ENCODE measurements at regions not wholly inside any gene's neighbourhood (a gene's known extent, or its start where the extent isn't known, plus 50 kb on each side); places are given as distances from the start of the nearest gene placed in this dataset.

GRCh38 chr7:19554581-19554980 lies 154.3 kb downstream of the POLR1F start:
- POLR2A ChIA-PET = no interaction called here
- no peak overlapping the region for H3K9ac ChIP-seq
- no peak for TF ChIP-seq NFIC (IDR thresholded peaks at IDR 0.05; ENCODE audit: borderline replicate concordance)
- no peak for TF ChIP-seq MAX (IDR thresholded peaks at IDR 0.05; ENCODE audit: low read depth)
- no peak for TF ChIP-seq CTCF (IDR thresholded peaks at IDR 0.05)
- CTCF ChIA-PET = interaction anchor here (0.9 to 1.1 kb wide), 3 partner anchors 11 to 148 kb away, joined by 3 to 5 read pairs (median 3); no protein-coding TSS in a partner anchor
- no peaks in the 10 kb centered on the region for H3K9me3 ChIP-seq
- H3K79me2 ChIP-seq (ENCODE audit: insufficient read depth) = no peaks in the 10 kb centered on the region
- no peak overlapping the region for H2AFZ ChIP-seq (ENCODE audit: low read depth)
- H3K4me1 ChIP-seq (ENCODE audit: control insufficient read depth in 1 of 2, insufficient read depth in 2 of 2, low read depth in 1 of 2, low read length in 1 of 2) = no peaks in the 10 kb centered on the region
- H3K27me3 ChIP-seq (ENCODE audit: insufficient read depth) = no peaks in the 10 kb centered on the region
- no peak overlapping the region for H3K4me2 ChIP-seq
- no peaks in the 10 kb centered on the region for H3K36me3 ChIP-seq (replicated peaks in 1 of 2; ENCODE audit: control insufficient read depth in 1 of 2, insufficient read depth in 2 of 2, low read length in 1 of 2)
- H3K4me3 ChIP-seq (ENCODE audit: low read depth in 2 of 2, low read length in 1 of 2) = no peak overlapping the region
- H4K20me1 ChIP-seq (ENCODE audit: insufficient read depth) = no peaks in the 10 kb centered on the region
- peaks cover 7% of the 10 kb centered on the region for H3F3A ChIP-seq (replicated peaks; ENCODE audit: insufficient read depth)
- DNase-seq = no peak
- H3K27ac ChIP-seq (ENCODE audit: low read depth in 2 of 2, low read length in 1 of 2) = no peak overlapping the region
- no peaks in the 10 kb centered on the region for H3K9me2 ChIP-seq

GRCh38 chr7:19552576-19552975 lies 156.3 kb downstream of the POLR1F start:
- no peak overlapping the region for H3K4me2 ChIP-seq
- H3K27ac ChIP-seq (ENCODE audit: low read depth in 2 of 2, low read length in 1 of 2) = no peak overlapping the region
- POLR2A ChIA-PET = no interaction called here
- no peak overlapping the region for H3K4me3 ChIP-seq (ENCODE audit: low read depth in 2 of 2, low read length in 1 of 2)
- H3K9me3 ChIP-seq = no peaks in the 10 kb centered on the region
- no peak for DNase-seq
- no peaks in the 10 kb centered on the region for H3K9me2 ChIP-seq
- WGBS (ENCODE audit: low lambda C conversion rate) = 22% methylated on average over 2 of the region's 2 CpGs
- H3K79me2 ChIP-seq (ENCODE audit: insufficient read depth) = no peaks in the 10 kb centered on the region
- H3K4me1 ChIP-seq (ENCODE audit: control insufficient read depth in 1 of 2, insufficient read depth in 2 of 2, low read depth in 1 of 2, low read length in 1 of 2) = no peaks in the 10 kb centered on the region
- no peaks in the 10 kb centered on the region for H4K20me1 ChIP-seq (ENCODE audit: insufficient read depth)
- H3K27me3 ChIP-seq (ENCODE audit: insufficient read depth) = no peaks in the 10 kb centered on the region
- no peaks in the 10 kb centered on the region for H3F3A ChIP-seq (replicated peaks; ENCODE audit: insufficient read depth)
- H3K9ac ChIP-seq = no peak overlapping the region
- CTCF ChIA-PET = no interaction called here
- no peaks in the 10 kb centered on the region for H3K36me3 ChIP-seq (replicated peaks in 1 of 2; ENCODE audit: control insufficient read depth in 1 of 2, insufficient read depth in 2 of 2, low read length in 1 of 2)
- no peak overlapping the region for H2AFZ ChIP-seq (ENCODE audit: low read depth)
- no peak for TF ChIP-seq SMC3 (IDR thresholded peaks at IDR 0.05; ENCODE audit: low read depth, low read length)
- TF ChIP-seq GABPA (IDR thresholded peaks at IDR 0.05; ENCODE audit: low read depth) = no peak
- TF ChIP-seq FOSL2 (IDR thresholded peaks at IDR 0.05; ENCODE audit: borderline replicate concordance, low read depth) = no peak
- TF ChIP-seq POLR2AphosphoS5 (IDR thresholded peaks at IDR 0.05; ENCODE audit: low read depth, low read length) = no peak
- TF ChIP-seq FOXM1 (IDR thresholded peaks at IDR 0.05; ENCODE audit: low read depth) = no peak
- TF ChIP-seq GATA2 (CRISPR knock-in tag; IDR thresholded peaks at IDR 0.05) = no peak
- no peak for TF ChIP-seq CHD2 (IDR thresholded peaks at IDR 0.05; ENCODE audit: low read length, partially characterized antibody)
- TF ChIP-seq MAX (IDR thresholded peaks at IDR 0.05; ENCODE audit: low read depth) = no peak
- TF ChIP-seq SIN3A (IDR thresholded peaks at IDR 0.05; ENCODE audit: borderline replicate concordance, low read depth, low read length) = no peak
- TF ChIP-seq EP300 (IDR thresholded peaks at IDR 0.05; ENCODE audit: borderline replicate concordance in 1 of 2, low read depth in 1 of 2, low read length in 1 of 2) = no peak
- TF ChIP-seq RAD21 (IDR thresholded peaks at IDR 0.05; ENCODE audit: low read length) = no peak
- TF ChIP-seq CTCF (IDR thresholded peaks at IDR 0.05) = no peak
- TF ChIP-seq USF1 (IDR thresholded peaks at IDR 0.05; ENCODE audit: borderline replicate concordance, low read depth) = no peak
- TF ChIP-seq MXI1 (IDR thresholded peaks at IDR 0.05; ENCODE audit: low read depth, low read length) = no peak
- no peak for TF ChIP-seq REST (IDR thresholded peaks at IDR 0.05; ENCODE audit: low read depth, low read length)
- TF ChIP-seq YY1 (IDR thresholded peaks at IDR 0.05; ENCODE audit: low read depth) = no peak
